ENCODE measurements at regions not wholly inside any gene's neighbourhood (a gene's known extent, or its start where the extent isn't known, plus 50 kb on each side); places are given as distances from the start of the nearest gene placed in this dataset.

- TF ChIP-seq TAF1 (IDR thresholded peaks at IDR 0.05; ENCODE audit: borderline replicate concordance, insufficient read depth, low read length) (no peak), POLR2AphosphoS5 (IDR thresholded peaks at IDR 0.05; ENCODE audit: low read depth, low read length) (no peak), FOXP2 (optimal IDR thresholded peaks at IDR 0.05; ENCODE audit: borderline replicate concordance, extremely low read depth, extremely low read length, insufficient read depth) (no peak), SIN3A (IDR thresholded peaks at IDR 0.05; ENCODE audit: borderline replicate concordance, insufficient read depth, low read length) (no peak), REST (IDR thresholded peaks at IDR 0.05; ENCODE audit: insufficient read depth in 1 of 2, low read depth in 2 of 2, low read length in 2 of 2) (no peak)
Observed at GRCh38 chr5:4953576-4953975, 186.6 kb upstream of the ADAMTS16 start.

Measured in PFSK-1 (cell line).